Epithelial cell of proximal tubule (primary cell): ENCODE measurements at regions not wholly inside any gene's neighbourhood (a gene's known extent, or its start where the extent isn't known, plus 50 kb on each side); places are given as distances from the start of the nearest gene placed in this dataset.

ENCODE experiments used
- DNase-seq: peaks from one replicate; pipeline ENCODE4 v3.0.0-alpha.2; 2011; ENCODE audit warnings: low read depth
- H3K4me3 ChIP-seq: 2 replicates; pipeline ENCODE4 v1.5.1; 2011; ENCODE audit warnings: low read depth, mild to moderate bottlenecking, low read length
- TF ChIP-seq, protein P1 (sequence below): conservative IDR thresholded peaks from 2 replicates; pipeline ENCODE4 v1.5.1; 2012; ENCODE audit warnings: low read depth, mild to moderate bottlenecking, low read length

- DNase-seq: no peak
- TF ChIP-seq, protein P1, sequence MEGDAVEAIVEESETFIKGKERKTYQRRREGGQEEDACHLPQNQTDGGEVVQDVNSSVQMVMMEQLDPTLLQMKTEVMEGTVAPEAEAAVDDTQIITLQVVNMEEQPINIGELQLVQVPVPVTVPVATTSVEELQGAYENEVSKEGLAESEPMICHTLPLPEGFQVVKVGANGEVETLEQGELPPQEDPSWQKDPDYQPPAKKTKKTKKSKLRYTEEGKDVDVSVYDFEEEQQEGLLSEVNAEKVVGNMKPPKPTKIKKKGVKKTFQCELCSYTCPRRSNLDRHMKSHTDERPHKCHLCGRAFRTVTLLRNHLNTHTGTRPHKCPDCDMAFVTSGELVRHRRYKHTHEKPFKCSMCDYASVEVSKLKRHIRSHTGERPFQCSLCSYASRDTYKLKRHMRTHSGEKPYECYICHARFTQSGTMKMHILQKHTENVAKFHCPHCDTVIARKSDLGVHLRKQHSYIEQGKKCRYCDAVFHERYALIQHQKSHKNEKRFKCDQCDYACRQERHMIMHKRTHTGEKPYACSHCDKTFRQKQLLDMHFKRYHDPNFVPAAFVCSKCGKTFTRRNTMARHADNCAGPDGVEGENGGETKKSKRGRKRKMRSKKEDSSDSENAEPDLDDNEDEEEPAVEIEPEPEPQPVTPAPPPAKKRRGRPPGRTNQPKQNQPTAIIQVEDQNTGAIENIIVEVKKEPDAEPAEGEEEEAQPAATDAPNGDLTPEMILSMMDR: no peak
- H3K4me3 ChIP-seq: no peak overlapping the region
These were observed 72.3 kb downstream of the GMNC start for GRCh38 chr3:190790185-190790584.

DNA sequence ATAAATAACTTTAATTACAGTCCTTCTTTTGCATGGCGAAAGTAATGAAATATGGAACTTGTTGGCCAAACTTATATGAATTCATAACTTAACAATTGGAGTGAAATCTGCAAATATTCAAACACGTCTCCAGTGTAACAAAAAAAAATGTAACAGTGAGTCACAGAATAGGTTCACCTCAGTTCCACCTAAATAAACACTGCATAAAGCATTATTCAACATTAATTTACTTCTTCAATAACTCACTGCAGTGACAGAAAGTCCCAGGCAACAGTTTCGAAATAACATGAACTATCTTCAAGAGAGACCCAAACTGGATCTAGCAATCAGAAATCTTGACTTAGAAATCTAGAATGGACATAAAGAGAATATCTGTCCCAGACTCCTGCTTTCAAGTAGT is 75.6 kb downstream of the GMNC start:
- TF ChIP-seq, protein P1: no peak
- DNase-seq: no peak
- H3K4me3 ChIP-seq: no peak overlapping the region

DNA sequence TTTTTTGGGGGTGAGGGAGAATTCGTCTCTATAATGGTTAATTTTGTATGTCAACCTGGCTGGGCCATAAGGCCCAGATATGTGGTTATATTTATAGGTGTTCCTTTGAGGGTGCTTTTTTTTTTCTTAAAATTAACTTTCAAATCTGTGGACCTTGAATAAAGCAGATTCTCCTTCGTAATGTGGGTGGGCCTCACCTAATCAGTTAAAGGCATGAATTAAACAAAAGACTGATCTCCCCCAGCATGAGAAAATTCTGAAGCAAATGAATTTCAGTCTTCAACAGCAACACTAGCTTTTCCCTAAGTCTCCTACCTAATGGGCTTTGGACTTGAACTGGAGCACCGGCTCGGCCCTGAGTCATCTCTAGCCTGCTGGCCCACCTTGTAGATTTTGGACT is 77.4 kb downstream of the GMNC start:
- DNase-seq: no peak
- TF ChIP-seq, protein P1: no peak
- no peak overlapping the region for H3K4me3 ChIP-seq

GRCh38 chr3:190780524-190780923 is 82.0 kb downstream of the GMNC start:
- H3K4me3 ChIP-seq: no peak overlapping the region
- DNase-seq: no peak
- TF ChIP-seq, protein P1: no peak

DNA sequence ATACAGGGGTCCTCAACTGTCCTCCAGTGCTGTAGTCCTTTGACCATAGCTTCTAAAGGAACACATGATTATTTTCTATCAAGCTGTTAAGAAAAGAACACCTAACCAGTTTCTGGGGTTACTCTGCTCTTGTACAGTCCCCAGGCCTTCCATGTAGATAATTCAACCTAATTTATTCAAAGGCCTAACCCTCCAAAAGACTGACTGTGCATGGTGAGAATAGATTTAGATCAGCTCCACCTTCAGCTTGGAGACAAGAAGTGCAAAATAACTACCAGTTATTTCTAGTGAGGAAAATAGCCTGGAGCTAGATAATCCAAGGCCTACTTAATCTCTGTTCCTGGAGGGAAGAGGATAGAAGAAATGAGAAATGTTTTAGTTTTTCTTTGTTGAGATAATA is 87.9 kb downstream of the GMNC start:
- no peak overlapping the region for H3K4me3 ChIP-seq
- no peak for DNase-seq
- TF ChIP-seq, protein P1: no peak

- TF ChIP-seq, protein P1: no peak
- no peak overlapping the region for H3K4me3 ChIP-seq
- no peak for DNase-seq
These were observed 88.5 kb downstream of the GMNC start for GRCh38 chr3:190773948-190774347.

- DNase-seq: no peak
- TF ChIP-seq, protein P1: no peak
- H3K4me3 ChIP-seq: no peak overlapping the region
These were observed 89.7 kb downstream of the GMNC start for GRCh38 chr3:190772831-190773230.
